GM18505 (cell line): ENCODE measurements at regions not wholly inside any gene's neighbourhood (a gene's known extent, or its start where the extent isn't known, plus 50 kb on each side); places are given as distances from the start of the nearest gene placed in this dataset.
"Not testable (repeated sequence)": the region's sequence is repeated elsewhere in the genome, so short reads cannot be mapped to it uniquely, and the experiment has no call there.

Experiments
- ATAC-seq: cut with Tn5 transposase; IDR thresholded peaks from one replicate; pipeline ENCODE4 v1.9.1; 2021; ENCODE audit not compliant: unreplicated experiment
- POLR2A ChIP-seq: IDR thresholded peaks from 4 replicates; pipeline ENCODE4 v1.6.1; 2011; ENCODE audit warnings: borderline replicate concordance; ENCODE audit not compliant: insufficient read depth, insufficient read length; ENCODE audit errors: extremely low read depth

GRCh38 chrX:825991-826390, 195.4 kb downstream of the SHOX start:
- ATAC-seq: no peak
- no peak for TF ChIP-seq POLR2A

- ATAC-seq: not testable (repeated sequence)
These were observed 192.5 kb downstream of the SHOX start for GRCh38 chrX:823073-823472.

GRCh38 chrX:821327-822107, 190.9 kb downstream of the SHOX start:
- no peak for ATAC-seq
- TF ChIP-seq POLR2A: no peak

- ATAC-seq: no peak
- TF ChIP-seq POLR2A: no peak
These were observed 189.1 kb downstream of the SHOX start for GRCh38 chrX:819684-820083.

- ATAC-seq: no peak
- no peak for TF ChIP-seq POLR2A
These were observed 187.2 kb downstream of the SHOX start for GRCh38 chrX:817759-818300.

GRCh38 chrX:817147-817546, 186.6 kb downstream of the SHOX start:
- not testable (repeated sequence) for ATAC-seq

- no peak for ATAC-seq
- TF ChIP-seq POLR2A: no peak
These were observed 185.8 kb downstream of the SHOX start for GRCh38 chrX:816411-816810.

- TF ChIP-seq POLR2A: no peak
- ATAC-seq: no peak
These were observed 179.6 kb downstream of the SHOX start for GRCh38 chrX:810186-810585.

GRCh38 chrX:809081-809480, 178.5 kb downstream of the SHOX start:
- TF ChIP-seq POLR2A: no peak
- ATAC-seq: no peak

- ATAC-seq: no peak
- no peak for TF ChIP-seq POLR2A
These were observed 176.0 kb downstream of the SHOX start for GRCh38 chrX:806586-806985.

- ATAC-seq: no peak
- TF ChIP-seq POLR2A: no peak
These were observed 175.4 kb downstream of the SHOX start for GRCh38 chrX:805988-806387.

- no peak for ATAC-seq
- TF ChIP-seq POLR2A: no peak
These were observed 174.6 kb downstream of the SHOX start for GRCh38 chrX:805103-805670.

GRCh38 chrX:802846-803245, 172.3 kb downstream of the SHOX start:
- no peak for TF ChIP-seq POLR2A
- ATAC-seq: no peak

GRCh38 chrX:799808-800207, 169.2 kb downstream of the SHOX start:
- no peak for ATAC-seq
- no peak for TF ChIP-seq POLR2A
